HAP-1 (cell line): ENCODE measurements at regions not wholly inside any gene's neighbourhood (a gene's known extent, or its start where the extent isn't known, plus 50 kb on each side); places are given as distances from the start of the nearest gene placed in this dataset.

Source experiments
- DNase-seq, 2 experiments: peaks; one replicate each; pipeline ENCODE4 v3.0.0-alpha.2; 2016 to 2020; ENCODE audit warnings: low spot score in 2 of 2
- H3K27me3 ChIP-seq: fragments of 250-450 bp; sonication (Bioruptor Pico); 2 replicates; pipeline ENCODE4 v1.5.1; 2020; ENCODE audit warnings: low read depth, mild to moderate bottlenecking, moderate library complexity
- H3K36me3 ChIP-seq: fragments of 250-450 bp; sonication (Bioruptor Pico); replicated peaks from 2 replicates; pipeline ENCODE4 v1.5.1; 2020; ENCODE audit warnings: mild to moderate bottlenecking
- H3K4me1 ChIP-seq: fragments of 250-450 bp; sonication (Bioruptor Pico); 2 replicates; pipeline ENCODE4 v1.5.1; 2020; ENCODE audit warnings: mild to moderate bottlenecking
- H3K4me3 ChIP-seq: fragments of 250-450 bp; sonication (Bioruptor Pico); 2 replicates; pipeline ENCODE4 v1.5.1; 2020; ENCODE audit warnings: mild to moderate bottlenecking, moderate library complexity
- H3K9me3 ChIP-seq: fragments of 250-450 bp; sonication (Bioruptor Pico); 2 replicates; pipeline ENCODE4 v1.5.1; 2020; ENCODE audit warnings: mild to moderate bottlenecking, moderate library complexity
- in situ Hi-C: fragments of 300-500 bp; cut with MboI; formaldehyde crosslinking; loops from 3 replicates; pipeline ENCODE4 v1.14.3; 2020; ENCODE audit warnings: low sequenced_read_pairs, inconsistent platforms, mixed read lengths

DNA sequence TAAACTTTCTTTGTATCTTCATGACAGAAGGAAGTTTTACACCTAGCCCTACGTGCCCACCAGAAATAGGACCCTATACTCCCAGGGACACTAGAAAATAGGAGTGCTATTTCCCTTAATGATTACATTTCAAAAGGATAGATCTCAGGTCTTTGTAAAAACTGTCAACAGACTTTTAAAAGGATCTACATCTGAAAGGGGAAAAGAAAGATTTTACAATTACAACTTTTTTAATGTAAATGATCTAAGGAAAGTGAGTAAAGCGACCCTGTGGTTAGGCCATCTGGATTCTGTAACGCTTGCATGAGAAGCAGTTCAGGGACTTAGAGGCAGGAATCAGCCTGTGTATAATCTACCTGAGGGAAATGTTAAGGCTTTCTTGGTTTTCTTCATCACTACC, 431.8 kb upstream of the MC4R start:
- Histone ChIP-seq H3K27me3 (no peaks in the 10 kb centered on the region; the same call in 1 of the 2 replicates), H3K4me1 (peaks cover 3% of the 10 kb centered on the region; the same call in 1 of the 2 replicates), H3K9me3 (no peaks in the 10 kb centered on the region), H3K4me3 (no peak overlapping the region), H3K36me3 (no peaks in the 10 kb centered on the region)
- peak; percentile 9 to 47 for DNase-seq
- in situ Hi-C loops = no loop called here

DNA sequence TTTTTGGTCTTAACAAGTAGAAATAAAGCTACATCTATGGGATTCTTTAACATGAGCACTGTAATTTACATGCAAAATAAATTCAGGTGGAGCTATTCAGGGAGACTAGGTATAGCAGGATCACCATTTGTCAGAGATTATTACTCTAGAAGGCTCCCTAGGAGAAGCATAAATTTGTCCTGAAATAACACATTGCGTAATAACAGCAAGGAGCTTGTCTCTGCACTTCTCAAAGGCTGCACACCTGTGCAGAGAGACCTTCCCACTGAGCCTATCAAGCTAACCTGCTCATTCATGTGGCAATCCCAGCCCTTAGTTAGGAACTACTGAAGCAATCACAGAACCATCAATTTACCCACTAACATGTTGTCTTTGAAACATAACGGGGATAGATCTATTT, 437.4 kb upstream of the MC4R start:
- peaks cover 2% of the 10 kb centered on the region; the same call in 1 of the 2 replicates for H3K4me1 ChIP-seq
- no peaks in the 10 kb centered on the region for H3K9me3 ChIP-seq
- no peak overlapping the region for H3K4me3 ChIP-seq
- H3K27me3 ChIP-seq = no peaks in the 10 kb centered on the region; the same call in 1 of the 2 replicates
- no peak for DNase-seq
- H3K36me3 ChIP-seq = no peaks in the 10 kb centered on the region
- in situ Hi-C loops = no loop called here

DNA sequence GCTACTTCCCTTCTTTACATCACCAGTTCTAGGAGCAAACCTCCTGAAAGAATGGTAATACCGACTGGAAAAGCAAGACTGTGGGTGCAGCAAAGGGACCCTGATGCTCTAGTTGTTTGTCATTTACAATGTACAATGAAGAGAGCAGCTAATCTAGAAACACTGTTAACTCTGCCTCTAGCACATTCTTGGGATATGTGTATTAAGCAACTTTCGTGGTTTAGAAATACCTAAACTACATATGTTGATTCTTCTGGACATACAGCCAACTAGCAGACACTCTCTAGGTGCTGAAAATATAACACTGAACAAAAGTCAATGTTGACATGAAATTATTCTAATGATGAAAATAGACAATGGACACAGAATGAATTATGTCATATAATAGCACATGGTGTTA, 440.3 kb upstream of the MC4R start:
- Histone ChIP-seq H3K36me3 (no peaks in the 10 kb centered on the region), H3K4me1 (no peaks in the 10 kb centered on the region), H3K9me3 (no peaks in the 10 kb centered on the region), H3K27me3 (no peaks in the 10 kb centered on the region), H3K4me3 (no peak overlapping the region)
- no peak for DNase-seq
- in situ Hi-C loops = no loop called here

DNA sequence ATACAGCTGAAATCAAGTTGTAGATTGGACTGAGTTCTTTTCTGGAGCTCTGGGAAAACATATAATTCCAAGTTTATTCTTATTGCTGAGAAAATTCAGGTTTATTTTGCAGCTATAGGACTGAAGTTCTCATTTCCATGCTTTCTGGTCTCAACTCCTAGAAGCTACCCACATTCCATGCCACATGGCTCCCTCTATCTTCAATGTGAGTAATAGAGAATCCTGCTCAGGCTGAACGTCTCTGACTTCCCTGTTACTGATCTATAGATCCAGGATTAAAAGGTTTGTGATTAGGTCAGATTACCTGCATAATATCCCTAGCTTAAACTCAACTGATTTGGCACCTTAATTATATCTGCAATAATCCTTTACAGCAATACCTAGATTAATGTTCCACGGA, 453.8 kb upstream of the MC4R start:
- Histone ChIP-seq H3K4me1 (no peaks in the 10 kb centered on the region), H3K9me3 (no peaks in the 10 kb centered on the region), H3K36me3 (no peaks in the 10 kb centered on the region), H3K4me3 (no peak overlapping the region), H3K27me3 (no peaks in the 10 kb centered on the region)
- no peak for DNase-seq
- in situ Hi-C loops = no loop called here

DNA sequence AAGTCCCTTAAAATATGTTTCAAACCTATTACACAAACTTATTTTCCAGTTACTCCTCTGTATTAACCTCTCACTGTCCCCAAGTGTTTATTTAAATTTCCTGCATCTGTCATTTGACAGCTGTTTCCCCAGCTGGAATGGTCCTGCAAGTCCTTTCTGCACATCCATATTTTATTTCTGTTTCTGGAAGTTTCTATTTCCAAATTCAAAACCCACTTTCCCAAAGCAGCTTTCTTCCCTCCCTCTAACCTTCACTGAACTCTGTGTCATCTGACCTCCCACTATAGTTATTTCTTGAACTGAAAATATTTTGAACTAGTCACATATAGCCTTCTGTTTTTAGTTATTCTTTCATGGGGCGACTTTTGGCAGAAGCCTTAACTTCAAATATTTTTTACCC, 459.4 kb upstream of the MC4R start:
- in situ Hi-C loops = no loop called here
- no peaks in the 10 kb centered on the region for H3K27me3 ChIP-seq
- no peak for DNase-seq

DNA sequence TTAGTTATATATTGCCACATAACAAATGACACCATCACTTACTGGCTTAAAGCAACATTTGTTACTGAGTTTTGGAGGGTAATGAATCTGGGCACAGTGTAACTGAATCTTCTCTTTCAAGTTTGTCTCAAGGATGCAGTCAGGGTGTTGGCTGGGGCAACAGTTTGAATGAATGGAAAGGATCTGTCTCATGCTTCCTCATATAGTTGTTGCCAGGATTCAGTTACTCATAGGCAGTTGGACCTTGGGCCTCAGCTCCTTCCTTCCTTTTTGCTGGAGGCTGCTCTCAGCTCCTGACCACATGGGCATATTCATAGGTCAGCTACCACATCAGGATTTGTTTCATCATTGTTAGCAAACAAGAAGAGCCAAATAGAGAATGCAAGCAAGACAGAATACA, 466.1 kb upstream of the MC4R start:
- no peaks in the 10 kb centered on the region for H3K36me3 ChIP-seq
- no peaks in the 10 kb centered on the region for H3K27me3 ChIP-seq
- in situ Hi-C loops = no loop called here
- H3K4me1 ChIP-seq = no peaks in the 10 kb centered on the region
- no peaks in the 10 kb centered on the region for H3K9me3 ChIP-seq
- no peak overlapping the region for H3K4me3 ChIP-seq
- DNase-seq = no peak

More for the DNA sequence above, 459.4 kb upstream of the MC4R start:
- Histone ChIP-seq H3K4me1 (no peaks in the 10 kb centered on the region), H3K9me3 (no peaks in the 10 kb centered on the region), H3K36me3 (no peaks in the 10 kb centered on the region), H3K4me3 (no peak overlapping the region)

DNA sequence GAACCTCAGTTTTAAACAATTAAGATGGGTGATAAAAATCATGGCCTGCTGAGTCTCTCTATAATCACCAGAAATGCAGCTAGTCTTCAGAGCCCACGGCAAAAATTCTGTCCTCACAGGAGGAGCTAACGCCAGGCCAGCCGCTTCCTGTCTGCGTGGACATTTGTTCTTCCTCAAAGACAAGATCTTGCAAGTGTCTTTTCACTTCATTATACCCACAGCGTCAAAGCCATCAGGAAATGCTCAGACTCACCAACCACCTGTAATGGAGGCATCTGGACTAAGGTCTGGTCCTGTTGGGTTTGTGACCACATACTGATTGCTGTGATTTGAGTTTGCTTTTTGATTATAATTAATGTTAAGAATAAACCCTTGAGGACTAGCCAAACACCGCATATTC, 473.8 kb upstream of the MC4R start:
- in situ Hi-C loops = no loop called here
- no peaks in the 10 kb centered on the region for H3K27me3 ChIP-seq
- DNase-seq = no peak

DNA sequence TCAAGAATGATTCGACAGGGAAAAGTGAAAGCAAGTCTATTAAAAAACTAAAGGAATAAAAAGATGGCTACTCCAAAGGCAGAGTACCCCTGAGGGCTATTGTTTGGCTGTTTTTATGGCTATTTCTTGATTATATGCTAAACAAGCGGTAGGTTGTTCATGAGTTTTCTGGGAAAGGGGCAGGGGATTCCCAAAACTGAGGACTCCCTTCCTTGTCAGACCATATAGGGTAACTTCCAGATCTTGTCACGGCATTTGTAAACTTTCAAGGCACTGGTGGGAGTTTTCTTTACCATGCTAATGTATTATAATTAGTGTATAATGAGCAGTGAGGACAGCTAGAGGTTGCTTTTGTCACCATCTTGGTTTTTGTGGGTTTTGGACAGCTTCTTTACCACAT, 474.9 kb upstream of the MC4R start:
- no peaks in the 10 kb centered on the region for H3K9me3 ChIP-seq
- H3K36me3 ChIP-seq = no peaks in the 10 kb centered on the region
- H3K27me3 ChIP-seq = no peaks in the 10 kb centered on the region
- H3K4me1 ChIP-seq = no peaks in the 10 kb centered on the region
- DNase-seq = no peak
- no peak overlapping the region for H3K4me3 ChIP-seq
- in situ Hi-C loops = no loop called here

More for the DNA sequence above, 473.8 kb upstream of the MC4R start:
- no peaks in the 10 kb centered on the region for H3K36me3 ChIP-seq
- H3K4me3 ChIP-seq = no peak overlapping the region
- no peaks in the 10 kb centered on the region for H3K4me1 ChIP-seq
- no peaks in the 10 kb centered on the region for H3K9me3 ChIP-seq

DNA sequence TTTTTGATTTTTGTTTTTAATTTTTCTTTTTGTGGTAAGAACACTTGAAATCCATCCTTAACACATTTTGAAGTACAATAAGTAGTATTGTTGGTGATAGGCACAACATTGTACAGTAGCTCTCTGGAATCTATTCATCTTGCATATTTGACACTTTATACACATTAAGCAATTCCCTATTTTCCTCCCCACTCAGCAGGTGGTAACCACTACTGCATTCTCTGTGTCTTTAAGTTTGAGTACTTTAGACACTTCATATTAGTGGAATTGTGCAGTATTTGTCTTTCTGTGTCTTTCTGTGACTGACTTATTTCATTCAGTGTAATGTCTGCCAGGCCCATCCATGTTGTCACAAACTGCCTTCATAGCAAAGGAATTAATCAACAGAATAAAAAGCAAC, 471.7 kb upstream of the CDH20 start:
- Histone ChIP-seq H3K36me3 (no peaks in the 10 kb centered on the region), H3K4me3 (no peak overlapping the region), H3K27me3 (no peaks in the 10 kb centered on the region), H3K9me3 (no peaks in the 10 kb centered on the region), H3K4me1 (no peaks in the 10 kb centered on the region)
- in situ Hi-C loops = no loop called here
- no peak for DNase-seq

DNA sequence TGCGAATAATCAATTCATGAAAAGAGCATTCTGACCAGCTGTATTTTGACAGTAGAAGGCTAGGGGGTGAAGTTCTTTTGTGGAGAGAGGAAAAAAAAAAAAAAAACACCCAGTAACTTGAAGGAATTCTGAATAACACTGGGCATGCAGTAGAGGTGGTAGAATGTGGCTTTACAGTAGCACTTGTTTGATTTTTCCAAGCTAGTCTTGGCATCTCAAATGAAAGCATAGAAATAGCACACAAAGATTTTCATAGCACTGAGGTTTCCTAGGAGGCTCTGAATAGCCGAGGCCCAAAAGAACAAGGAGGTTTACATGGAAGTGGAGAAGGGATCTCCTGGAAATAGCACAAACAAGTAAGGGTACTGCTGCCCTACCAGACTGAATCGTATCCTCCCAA, 470.2 kb upstream of the CDH20 start:
- no peaks in the 10 kb centered on the region for H3K27me3 ChIP-seq
- H3K36me3 ChIP-seq = no peaks in the 10 kb centered on the region
- in situ Hi-C loops = no loop called here
- no peak for DNase-seq
- no peaks in the 10 kb centered on the region for H3K9me3 ChIP-seq
- no peak overlapping the region for H3K4me3 ChIP-seq
- H3K4me1 ChIP-seq = no peaks in the 10 kb centered on the region

DNA sequence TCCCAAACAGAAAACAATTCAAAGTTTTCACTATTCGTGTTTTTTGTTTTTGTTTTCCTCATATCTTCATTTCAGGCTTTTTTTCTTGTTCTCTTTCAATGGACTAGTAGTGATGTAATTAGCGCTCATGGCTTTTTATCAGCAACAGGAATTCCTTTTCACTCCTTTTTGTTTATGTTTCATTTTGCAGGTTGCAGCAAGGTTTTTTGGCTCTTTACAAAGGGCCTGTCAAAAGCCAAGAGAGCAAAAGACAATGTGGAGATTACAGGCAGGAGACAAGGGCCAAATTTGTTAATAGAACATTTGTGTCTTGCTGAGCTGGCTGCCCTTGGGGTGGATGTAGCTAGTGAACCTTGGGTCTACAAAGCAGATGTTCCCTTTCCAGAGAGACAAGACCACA, 467.4 kb upstream of the CDH20 start:
- in situ Hi-C loops = no loop called here
- Histone ChIP-seq H3K27me3 (no peaks in the 10 kb centered on the region; the same call in 1 of the 2 replicates), H3K4me1 (no peaks in the 10 kb centered on the region), H3K9me3 (no peaks in the 10 kb centered on the region), H3K36me3 (no peaks in the 10 kb centered on the region), H3K4me3 (no peak overlapping the region)
- DNase-seq = no peak

DNA sequence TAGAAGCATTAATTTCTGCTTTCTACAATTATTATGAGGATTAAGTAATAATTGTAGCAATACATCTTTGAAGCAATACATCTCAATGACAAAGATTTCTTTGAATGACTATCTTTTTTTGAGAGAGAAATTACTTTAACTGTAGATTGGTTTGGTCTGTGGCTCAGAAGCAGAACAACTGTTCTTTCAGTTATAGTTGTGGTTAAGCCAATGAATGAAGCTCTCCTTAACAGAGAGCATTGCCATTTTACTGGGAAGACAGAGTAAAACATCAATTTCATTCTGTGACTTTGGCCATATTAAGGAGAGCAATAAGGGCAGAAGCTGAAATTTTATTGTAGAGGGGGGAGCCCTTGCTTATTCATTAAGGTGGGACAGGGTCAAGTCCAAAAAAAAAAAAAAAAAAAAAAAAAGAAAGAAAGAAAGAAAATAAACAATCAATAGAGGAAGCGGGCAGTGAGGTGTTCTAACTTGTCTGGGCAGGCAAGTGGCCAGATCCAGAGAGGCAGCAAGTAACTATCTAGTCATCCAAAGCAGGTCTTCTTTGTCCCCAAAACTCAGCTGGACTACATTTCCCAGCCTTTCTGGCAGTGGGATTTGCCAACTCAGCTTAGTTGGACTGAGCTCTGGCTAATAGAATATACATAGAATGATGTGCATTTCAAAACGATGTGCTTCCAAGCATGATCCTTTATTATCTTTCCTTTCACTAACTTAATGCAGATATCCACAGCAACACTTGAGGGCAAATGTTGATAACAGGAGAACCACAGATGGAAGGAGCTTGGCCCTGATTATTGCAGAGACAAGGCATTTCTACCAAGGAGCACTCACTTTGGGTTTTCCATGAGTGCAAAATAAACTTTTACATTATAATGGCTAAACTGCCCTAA, 462.7 kb upstream of the CDH20 start:
- Histone ChIP-seq H3K27me3 (no peaks in the 10 kb centered on the region; the same call in 1 of the 2 replicates), H3K36me3 (no peaks in the 10 kb centered on the region), H3K4me1 (no peaks in the 10 kb centered on the region), H3K9me3 (no peaks in the 10 kb centered on the region), H3K4me3 (no peak overlapping the region)
- DNase-seq = no peak
- in situ Hi-C loops = no loop called here

DNA sequence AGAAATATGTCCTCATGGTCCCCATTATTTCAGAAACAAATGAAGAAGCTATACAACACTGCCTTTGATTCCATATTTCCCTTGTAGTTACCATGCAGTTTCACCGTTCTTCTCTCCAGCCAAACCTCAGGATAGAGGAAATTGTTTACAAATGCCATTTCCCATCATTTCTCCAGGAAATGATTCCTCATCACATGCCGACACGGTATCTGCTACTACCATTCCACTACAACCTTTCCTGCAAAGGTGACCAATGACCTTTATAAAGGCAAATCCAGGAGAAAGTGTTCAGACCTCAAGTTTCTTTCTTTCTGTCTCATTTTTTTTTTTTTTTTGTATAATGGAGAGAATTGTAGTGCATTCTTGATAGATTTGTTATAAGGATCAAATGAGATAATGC, 460.8 kb upstream of the CDH20 start:
- no peak for DNase-seq
- in situ Hi-C loops = no loop called here

DNA sequence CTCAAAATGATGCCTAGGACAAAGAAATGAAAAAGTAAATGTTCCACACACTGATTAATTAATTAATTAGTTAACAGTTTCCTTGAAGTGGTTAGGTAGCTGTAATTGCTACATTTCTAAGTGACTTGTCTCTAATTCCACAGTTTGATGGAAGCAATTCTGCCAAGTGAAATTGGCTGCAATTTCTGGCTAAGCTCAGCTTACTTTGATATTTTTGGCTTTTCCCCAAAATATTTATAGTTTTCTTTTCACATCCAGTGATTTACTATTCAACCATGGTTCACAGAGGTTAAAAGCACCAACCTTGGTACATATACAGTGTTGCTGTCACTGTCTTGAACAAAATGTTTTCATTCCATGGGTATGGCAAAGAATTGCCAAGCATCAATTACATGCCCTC, 459.5 kb upstream of the CDH20 start:
- no peaks in the 10 kb centered on the region for H3K4me1 ChIP-seq
- H3K9me3 ChIP-seq = no peaks in the 10 kb centered on the region
- no peak overlapping the region for H3K4me3 ChIP-seq
- in situ Hi-C loops = no loop called here
- DNase-seq = no peak
- no peaks in the 10 kb centered on the region for H3K36me3 ChIP-seq
- no peaks in the 10 kb centered on the region for H3K27me3 ChIP-seq

More for the DNA sequence above, 460.8 kb upstream of the CDH20 start:
- H3K4me3 ChIP-seq = no peak overlapping the region
- H3K9me3 ChIP-seq = no peaks in the 10 kb centered on the region
- H3K4me1 ChIP-seq = no peaks in the 10 kb centered on the region
- no peaks in the 10 kb centered on the region; the same call in 1 of the 2 replicates for H3K27me3 ChIP-seq
- H3K36me3 ChIP-seq = no peaks in the 10 kb centered on the region
